NCI-H2196 treated with DMSO at 0.1 percent for 48 hours (cell line): ENCODE measurements at regions not wholly inside any gene's neighbourhood (a gene's known extent, or its start where the extent isn't known, plus 50 kb on each side); places are given as distances from the start of the nearest gene placed in this dataset.
"Not testable (repeated sequence)": the region's sequence is repeated elsewhere in the genome, so short reads cannot be mapped to it uniquely, and the experiment has no call there.

ENCODE experiments used
- DNase-seq: peaks from one replicate; lab custom pipeline; 2025; ENCODE audit not compliant: unreplicated experiment; lab: John Stamatoyannopoulos, UW

DNA sequence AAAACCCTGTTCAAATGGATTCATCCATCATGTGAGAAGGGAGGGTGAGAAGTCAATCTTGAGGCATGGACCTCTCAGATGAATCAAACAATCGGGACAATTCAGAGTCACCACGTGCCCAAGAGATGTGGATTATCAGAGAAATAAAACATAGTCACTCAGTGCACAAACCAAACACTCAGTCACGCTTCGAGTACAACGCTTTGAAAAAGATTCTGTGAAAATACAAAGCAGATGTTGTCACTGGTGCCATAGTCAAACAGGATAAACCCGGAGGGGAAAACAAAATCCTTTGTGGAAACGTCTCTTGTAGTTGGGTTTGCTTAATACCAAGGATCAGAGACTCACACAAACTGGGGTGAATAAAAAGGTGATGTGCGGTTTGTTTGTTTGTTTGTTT lies 188.4 kb downstream of the RRAGC start:
- no peak for DNase-seq

DNA sequence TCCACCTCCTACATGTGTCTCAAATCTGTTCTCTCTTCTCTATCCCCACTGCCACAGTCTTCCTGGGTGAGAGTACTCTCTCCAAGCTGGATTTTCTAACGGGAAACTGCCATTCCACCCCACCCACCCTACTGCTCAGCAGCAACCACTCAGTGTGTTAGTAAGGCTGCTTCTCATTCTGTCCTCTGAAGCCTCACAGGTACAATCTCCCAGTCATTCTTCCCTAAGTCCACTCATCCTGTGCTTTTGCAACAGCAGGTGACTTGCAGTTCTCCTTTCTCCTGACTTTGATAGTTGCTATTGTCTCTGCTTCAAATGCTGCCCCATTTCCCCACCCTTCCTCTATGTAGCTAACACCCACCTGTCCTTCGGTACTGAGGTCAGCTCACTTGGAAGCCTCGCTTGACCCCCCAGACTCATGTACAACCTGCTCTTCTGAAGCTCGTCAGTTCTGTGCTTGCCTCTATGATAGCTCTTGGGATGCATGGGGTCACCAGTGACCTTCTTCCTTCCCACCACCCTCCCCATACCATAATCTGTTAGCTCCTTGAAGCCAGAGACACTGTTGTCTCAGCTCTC lies 188.9 kb downstream of the RRAGC start:
- no peak for DNase-seq

DNA sequence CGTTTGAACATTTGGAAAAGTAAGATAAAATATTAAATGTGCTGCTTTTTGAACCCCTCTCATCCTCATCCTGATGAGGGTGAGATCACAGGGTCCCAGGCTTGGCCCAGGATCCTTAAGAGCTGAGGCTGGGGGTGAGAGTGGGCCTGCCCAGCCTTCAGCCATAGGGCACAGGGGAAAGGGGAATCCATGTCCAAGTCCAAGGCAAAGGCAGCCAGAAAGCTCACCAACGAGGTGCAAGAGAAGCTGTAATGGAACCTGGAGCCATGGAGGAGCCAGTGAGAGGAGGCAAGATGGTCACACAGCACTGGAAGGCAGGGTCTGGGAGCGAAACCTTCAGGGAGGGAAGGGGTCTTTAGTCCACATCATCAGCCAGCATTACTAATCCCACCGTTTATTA lies 191.9 kb downstream of the RRAGC start:
- DNase-seq: no peak

DNA sequence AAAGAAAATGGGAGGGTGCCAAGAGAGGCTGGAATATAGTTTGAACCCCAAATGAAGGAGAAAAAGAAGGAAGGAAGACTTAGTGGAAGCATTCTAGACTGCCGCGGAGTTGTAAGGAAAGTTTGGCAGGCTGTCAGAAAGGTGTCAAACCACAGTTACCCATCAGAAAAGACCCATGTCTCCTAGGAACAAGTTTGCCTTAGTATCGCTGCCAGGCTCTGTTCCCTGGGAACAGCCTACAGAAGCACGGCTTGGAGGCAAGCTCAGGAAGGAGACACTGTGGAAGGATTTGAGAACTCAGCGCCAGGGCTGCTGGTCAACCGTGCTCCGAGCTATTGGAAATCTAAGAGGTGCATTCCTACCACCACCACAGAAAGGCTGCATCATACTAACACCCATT lies 197.4 kb downstream of the RRAGC start:
- DNase-seq: no peak

DNA sequence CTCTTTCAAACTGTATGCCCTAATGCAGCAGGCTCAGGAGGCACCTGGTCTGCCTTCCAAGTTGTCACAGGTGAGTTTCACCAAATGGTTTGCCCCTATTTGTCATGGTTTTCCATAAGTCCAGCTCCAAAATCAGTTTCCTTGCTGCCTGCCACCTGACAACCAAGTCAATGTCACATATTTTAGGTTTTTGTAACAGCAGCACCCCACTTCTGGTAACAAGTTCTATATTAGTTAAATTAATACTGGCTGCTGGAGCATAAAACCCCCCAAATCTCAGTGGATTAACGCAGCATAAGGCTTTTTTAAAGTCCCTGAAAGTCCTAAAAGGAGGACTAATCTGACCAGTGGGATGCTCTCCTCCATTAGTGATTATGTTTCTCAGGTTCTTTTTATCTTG lies 200.7 kb downstream of the RRAGC start:
- DNase-seq: no peak

DNA sequence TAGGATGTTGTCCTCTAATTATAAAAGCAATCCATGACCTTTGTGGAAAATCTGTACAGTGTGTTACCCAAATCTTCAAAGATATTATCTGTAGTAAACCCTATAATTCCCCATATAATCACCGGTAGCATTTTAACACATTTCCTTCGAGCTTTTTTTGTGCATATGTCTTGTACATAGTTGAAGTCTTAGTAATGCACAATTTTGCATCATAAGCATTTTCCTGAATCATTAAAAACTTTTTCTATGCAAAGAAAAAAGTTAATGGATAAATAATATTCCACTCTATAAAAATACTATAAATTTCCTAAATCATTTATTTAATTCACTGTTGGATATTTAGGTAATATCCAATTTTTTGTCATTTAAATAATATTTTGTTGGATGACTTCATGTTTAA lies 201.7 kb downstream of the RRAGC start:
- no peak for DNase-seq

DNA sequence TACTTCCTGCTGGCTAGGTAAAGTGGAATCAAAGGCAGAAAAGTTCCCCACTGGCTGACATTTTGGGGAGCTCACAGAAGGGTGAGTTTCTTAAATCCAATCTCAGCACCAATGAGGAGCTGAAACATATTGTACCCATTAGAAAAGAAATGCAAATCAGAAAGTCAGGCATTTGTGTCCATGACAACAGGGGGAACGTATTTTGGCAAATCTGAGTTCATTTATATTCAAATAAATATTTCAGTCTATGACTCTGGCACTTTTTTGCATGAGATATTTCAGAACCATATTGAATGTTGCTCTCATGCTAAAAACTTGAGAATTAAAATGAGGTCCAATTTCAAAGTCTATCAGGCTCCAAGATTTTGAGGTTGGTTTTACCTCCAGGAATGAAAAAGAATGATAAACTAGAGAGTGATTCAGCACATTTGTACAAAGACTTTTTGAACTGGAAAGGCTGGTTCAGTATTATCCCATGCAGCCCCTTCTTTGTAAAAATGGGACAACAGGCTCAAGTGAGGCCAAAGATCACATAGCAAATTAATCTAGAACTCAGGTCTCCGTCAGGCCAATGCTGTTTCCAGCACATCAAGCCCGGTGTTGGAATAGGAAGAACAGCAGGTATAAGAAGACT lies 202.2 kb downstream of the RRAGC start:
- DNase-seq: no peak

DNA sequence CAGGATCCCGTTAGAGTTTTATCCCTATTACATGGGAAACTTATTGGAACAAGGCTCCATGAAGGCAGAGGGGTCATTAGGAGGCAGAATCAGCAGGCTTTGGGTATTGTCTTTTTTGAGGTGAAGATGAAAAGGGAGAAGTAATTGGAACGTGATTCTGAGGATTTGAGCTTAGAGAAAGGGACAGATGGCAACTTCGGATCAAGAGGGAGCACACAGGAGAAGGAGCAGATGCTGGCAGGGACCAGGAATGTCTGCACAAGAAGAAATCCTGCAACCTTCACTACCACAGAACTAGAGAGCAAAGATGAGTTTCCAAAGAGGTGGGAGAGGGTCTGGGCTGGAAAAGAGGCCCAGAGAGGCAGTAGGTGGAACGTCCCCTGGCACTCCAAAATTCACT lies 202.8 kb downstream of the RRAGC start:
- no peak for DNase-seq

DNA sequence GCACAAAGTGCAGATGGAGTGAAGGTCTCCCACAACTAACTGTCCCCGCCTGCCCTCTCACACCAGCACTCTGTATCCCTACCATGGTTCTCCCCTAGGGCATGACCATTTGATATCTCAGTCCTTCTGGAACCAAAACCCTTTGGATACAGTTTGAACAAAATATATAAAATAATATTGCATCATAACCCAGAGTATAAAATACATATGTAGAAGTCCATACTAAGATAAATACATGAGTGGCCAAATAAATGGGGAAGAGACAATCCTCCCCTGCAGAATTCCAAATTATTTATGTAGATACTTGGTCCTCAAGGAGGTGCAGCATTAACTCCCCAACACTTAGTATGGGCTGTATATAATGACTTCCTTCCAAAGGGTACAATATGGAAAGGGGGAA lies 207.4 kb downstream of the RRAGC start:
- DNase-seq: no peak

DNA sequence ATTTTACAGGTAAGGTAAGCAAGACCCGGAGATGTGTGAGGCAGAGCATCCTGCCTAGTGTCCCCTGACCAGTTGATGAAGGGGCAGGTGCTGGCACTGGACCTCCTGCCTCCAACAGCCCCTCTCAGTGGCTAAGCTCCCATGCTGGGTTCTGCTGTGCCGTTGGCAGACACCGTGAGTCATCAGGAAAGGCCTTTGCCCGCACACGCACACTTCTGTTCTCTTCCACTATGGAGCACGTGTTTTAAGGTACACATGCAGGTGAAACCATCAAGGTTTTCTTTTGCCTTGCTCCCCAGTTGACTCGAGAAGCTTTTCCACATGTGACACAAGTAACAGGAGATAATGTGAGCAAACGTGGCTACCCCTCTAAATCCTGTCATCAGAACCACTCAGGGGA lies 207.9 kb downstream of the RRAGC start:
- no peak for DNase-seq

DNA sequence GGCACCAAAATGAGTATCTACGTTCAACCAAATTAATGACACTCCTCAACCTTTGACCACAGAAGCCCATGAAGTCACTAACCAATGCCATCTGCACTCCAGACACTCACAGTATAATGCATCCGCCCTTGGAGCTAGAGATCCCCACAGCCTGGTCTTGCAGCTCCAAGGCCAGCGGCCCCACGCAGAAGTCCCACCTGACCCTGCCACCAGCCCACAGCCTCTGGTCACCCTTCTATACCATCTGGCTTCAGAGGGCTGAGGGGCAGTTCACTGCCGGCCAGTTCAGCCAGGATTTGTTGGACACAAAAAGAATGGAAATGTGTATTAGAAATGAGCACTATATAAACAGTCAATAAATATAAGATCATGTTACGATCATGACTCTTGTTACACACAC lies 211.2 kb downstream of the RRAGC start:
- no peak for DNase-seq

DNA sequence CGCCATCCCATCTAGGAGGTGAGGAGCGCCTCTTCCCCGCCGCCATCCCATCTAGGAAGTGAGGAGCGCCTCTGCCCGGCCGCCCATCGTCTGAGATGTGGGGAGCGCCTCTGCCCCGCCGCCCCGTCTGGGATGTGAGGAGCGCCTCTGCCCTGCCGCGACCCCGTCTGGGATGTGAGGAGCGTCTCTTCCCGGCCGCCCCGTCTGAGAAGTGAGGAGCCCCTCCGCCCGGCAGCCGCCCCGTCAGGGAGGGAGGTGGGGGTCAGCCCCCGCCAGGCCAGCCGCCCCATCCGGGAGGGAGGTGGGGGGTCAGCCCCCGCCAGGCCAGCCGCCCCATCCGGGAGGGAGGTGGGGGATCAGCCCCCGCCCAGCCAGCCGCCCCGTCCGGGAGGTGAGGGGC lies 212.2 kb downstream of the RRAGC start:
- not testable (repeated sequence) for DNase-seq

DNA sequence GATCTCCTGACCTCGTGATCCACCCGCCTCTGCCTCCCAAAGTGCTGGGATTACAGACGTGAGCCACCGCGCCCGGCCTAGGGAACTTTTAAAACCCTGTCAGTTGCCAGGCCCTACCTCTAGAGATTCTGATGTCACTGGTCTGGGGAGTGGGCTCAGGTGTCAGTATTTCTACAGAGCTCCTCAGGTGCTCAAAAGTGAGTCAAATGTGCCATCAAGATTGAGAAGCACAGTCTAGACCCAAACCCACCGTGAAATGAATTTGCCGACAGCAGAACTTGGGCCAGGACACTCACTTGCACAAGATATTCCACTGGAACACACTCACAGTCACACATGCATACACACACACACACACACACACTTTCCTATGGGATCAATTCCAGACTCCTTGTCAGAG lies 215.5 kb downstream of the RRAGC start:
- no peak for DNase-seq

DNA sequence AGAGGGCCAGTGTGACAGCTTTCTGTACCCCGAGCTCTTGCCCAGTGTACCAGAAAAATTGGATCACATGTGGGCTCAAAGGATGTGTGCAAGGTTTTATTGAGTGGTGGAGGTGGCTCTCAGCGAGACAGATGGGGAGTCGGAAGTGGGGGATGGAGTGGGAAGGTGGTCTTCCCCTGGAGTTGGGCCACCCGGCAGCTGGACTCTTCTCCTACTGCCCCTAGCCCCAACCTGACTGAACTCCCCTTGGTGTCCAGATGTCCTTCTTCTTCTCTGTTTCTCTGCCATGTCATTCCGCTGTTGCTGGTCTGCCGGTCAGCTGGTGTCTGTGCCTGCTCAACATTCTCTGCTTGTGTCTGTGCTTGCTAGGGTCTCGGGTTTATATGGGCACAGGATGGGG lies 217.9 kb downstream of the RRAGC start:
- DNase-seq: no peak

DNA sequence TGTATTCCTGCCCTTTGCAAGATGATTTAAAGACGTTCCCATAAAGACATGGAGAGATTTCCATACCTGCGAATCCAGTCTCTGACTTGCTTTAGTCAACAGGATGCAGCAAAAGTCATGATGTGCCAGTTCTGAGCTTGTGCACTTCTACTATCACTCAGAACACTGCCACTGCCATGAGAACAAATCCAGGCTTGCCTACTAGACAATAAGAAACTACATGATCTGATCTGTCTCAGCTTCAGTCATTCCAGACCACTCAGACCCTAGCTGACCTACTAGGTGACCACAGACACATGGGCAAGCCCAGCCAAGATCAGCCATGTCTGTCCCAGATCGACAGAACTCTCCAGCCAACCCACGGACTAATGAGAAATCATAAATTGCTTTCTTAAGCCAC lies 219.2 kb downstream of the RRAGC start:
- DNase-seq: no peak

DNA sequence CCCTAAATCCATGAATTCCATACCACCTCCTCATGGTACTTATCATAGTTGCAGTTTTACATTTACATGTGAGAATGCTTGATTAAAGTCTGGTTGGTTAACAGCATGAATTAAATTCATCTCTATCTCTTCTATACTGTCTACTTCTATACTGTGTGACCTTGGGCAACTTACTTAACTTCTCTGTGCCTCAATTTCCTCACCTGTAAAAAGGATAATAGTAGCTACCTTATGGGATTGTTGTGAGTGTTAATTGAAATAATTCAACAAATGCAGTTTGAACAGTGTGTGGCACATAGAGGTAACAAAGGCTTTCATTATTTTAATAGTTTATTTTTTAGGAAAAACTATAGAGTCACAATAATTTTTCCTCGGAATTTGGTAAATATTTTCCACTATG lies 231.3 kb downstream of the RRAGC start:
- no peak for DNase-seq

DNA sequence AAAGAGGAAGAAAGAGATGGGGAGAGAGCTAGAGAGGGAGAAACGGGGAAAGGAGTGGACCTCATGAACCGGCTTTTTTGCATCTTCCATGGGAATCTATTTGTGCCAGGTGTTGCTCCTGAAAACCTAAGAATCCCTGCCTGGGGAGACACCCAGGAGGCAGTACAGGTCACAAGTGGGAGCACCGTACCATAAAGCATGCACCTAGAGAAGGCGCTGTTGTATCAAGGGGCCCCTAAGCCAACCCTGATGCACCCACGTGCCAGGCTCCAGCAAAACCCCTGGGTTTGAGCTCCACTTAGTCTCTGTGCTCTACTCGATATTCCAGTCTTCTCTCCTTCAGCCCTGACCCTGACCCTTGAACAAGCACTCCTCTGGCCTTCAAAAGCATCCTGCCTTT lies 233.6 kb downstream of the RRAGC start:
- no peak for DNase-seq

DNA sequence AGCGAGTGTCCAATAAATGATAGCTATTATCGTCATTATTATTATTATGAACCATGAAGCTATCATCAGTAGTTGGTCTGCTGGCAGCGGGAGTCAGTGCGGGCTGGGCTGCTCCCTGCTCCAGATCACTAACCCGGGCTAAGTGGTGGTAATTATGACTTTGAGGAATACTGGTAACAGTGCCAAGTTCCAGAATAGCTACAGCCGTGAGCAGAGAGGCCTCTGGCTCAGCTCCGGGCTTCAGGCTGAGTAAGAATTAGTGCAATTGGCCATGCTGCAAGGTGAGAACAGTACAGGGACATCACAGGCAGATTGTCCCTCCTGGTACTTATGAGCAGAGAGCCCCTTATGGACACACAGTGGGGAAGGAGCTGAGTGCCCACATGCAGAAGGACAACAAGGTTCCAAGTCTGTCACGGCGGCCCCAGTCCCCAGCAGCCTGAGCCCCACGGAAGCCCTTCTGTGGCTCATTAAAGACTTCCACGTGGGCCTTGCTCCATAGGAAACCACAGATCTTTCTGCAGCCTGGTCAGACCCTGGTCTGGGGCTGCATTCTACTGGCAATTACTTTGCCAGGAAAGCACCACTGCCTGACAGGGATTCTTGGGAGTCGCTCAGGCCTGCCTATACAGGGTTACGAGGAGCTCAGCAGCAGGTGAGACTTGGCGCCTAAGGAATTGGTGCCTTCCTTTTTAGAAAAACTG lies 235.1 kb downstream of the RRAGC start:
- DNase-seq: no peak

DNA sequence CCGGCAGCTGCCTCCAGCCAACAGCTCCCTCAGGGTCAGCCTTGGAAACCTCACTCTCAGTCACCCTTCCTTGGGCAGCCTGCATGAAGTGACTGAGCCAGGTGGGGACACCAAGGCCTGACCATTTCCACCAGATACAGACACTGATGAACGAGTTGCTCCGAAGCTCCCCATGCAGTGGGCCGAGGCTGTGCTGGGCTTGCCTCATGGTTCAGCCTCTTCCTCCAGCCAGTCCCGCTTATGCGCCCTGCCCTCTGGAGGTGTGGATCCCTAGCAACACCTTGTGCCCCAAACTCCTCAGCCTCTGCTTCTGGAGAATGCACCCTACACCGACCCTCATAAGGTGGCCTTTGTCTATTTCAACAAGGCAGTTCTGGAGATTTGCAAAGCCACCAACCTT lies 236.0 kb downstream of the RRAGC start:
- DNase-seq: no peak

DNA sequence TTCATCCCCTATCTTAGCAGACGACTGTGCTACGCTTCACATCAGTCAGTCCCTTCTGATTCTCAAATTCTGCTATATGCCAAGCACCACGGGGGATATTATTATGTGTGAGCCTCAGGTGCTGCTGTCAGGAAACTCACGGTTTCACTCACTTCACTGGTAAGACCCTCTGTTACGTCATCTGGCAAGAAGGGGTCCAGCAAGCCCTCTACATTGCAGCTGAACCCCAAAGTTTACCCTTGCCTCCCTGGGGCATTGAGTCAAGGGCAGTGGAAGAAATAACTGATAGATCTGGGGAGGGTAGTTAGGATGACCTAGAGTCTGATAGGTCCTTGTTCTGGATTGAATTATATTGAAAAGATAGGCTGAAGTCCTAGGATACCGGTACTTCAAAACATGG lies 237.4 kb downstream of the RRAGC start:
- no peak for DNase-seq

DNA sequence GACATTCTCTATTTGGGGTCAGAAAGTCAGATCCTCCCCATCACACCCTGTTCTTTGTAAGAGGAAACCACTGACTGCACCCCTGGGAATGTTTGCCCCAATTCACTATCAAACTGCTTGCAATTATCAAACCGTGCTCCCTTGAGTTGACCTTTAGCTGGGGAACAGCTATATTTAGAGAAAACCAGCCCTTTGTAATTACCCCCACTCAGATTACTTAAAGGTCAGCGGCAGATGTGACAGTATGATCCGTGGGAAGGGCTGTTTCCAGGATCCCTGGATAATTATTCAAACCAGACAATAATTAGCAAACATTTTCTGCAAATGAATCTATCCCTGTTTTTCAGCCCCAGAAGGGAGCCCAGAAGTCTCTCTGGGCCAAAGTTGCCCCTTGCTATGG lies 242.7 kb downstream of the RRAGC start:
- DNase-seq: no peak

DNA sequence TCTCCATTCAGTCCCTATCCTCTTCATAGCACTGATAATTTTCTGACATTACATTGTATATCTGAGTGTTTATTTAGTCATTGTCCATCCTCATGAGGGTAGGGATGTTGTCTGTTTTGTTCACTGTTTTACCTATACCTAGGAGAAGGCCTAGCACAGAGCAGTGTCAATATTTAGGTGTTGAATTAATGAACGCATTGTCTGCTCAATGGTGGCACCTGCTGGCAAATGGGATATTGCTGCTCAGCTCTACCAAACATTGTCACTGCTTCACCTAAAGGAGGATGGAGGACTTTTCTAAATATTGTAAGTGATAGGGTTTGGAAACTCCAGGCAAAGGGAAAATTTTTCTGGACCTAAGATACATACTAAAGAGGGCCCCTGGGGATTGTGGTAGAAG lies 243.9 kb downstream of the RRAGC start:
- no peak for DNase-seq

DNA sequence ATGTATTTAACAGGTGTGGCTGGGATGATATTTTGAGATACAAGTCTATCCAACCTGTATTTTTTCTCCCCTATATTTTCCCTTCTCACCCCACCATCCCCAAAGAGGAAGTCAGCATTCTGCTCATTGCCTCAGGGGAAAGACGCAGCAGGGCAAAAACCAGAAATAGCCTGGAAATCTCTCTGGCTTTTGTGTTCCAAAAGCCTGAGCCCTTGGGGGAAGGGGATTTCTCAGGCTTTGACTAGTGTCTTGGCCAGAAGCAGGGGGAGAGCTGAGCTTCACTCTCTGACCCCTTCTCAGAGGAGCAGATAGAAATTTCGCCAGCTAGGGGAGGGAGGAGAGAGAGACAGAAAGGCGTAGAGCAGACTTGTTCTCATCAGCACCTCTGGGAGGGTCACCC lies 244.7 kb downstream of the RRAGC start:
- DNase-seq: no peak
